Left ventricle myocardium inferior (tissue), 1 donor: ENCODE measurements at regions not wholly inside any gene's neighbourhood (a gene's known extent, or its start where the extent isn't known, plus 50 kb on each side); places are given as distances from the start of the nearest gene placed in this dataset.
A peak's percentile ranks its signal among the peaks of the same experiment; 100 is the strongest.
"Not testable (repeated sequence)": the region's sequence is repeated elsewhere in the genome, so short reads cannot be mapped to it uniquely, and the experiment has no call there.

Experiments
- DNase-seq: peaks from one replicate; pipeline ENCODE4 v3.0.0-alpha.2; 2020
- H3K27ac ChIP-seq: fragments of 200-600 bp; replicated peaks from 2 replicates; pipeline ENCODE4 v1.8.0; 2021
- H3K27me3 ChIP-seq: fragments of 200-600 bp; 2 replicates; pipeline ENCODE4 v1.8.0; 2021; ENCODE audit warnings: low read depth
- H3K36me3 ChIP-seq: fragments of 200-600 bp; 2 replicates; pipeline ENCODE4 v1.8.0; 2021
- H3K4me1 ChIP-seq: fragments of 200-600 bp; 2 replicates; pipeline ENCODE4 v1.8.0; 2021
- H3K4me3 ChIP-seq: fragments of 200-600 bp; 2 replicates; pipeline ENCODE4 v1.8.0; 2021; ENCODE audit warnings: mild to moderate bottlenecking, moderate library complexity
- H3K9me3 ChIP-seq: fragments of 200-600 bp; replicated peaks from 2 replicates; pipeline ENCODE4 v1.8.0; 2021
- intact Hi-C: fragments of 100-400 bp; cut with micrococcal nuclease; formaldehyde crosslinking; loops from one replicate; pipeline ENCODE4 v1.11.0; 2022
- TF ChIP-seq, protein P1 (sequence below): fragments of 200-600 bp; IDR thresholded peaks from 2 replicates; pipeline ENCODE4 v1.8.0; 2021; ENCODE audit warnings: antibody characterized with exemption, mild to moderate bottlenecking, borderline replicate concordance
- donor health status: DM: no; HTN: yes; CAD: no; lungs with severe emphysema.

DNA sequence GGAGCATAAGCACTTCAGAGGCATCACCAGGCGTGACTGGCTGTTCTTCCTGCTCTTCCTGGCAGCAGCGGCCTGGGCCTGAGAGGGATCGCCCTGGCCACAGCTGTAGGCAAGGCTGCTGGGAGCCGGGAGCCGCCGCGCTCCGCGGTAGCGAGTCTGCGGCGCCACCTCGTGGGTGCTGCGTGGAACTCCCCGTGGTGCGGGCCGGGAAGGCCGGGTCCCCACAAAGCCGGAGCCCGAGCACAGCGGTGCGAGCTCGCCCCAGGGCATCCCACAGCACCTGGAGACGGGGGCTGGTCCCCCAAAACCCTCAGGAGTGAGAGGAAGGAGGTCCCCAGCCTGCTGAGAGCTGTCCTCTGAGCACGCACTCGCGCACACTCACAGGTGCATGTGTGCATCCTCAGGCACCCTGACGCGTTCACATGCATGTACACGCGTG is 1546.5 kb downstream of the RPIA start:
- H3K27me3 ChIP-seq, result peaks cover 14% of the 10 kb centered on the region
- DNase-seq, result peak; percentile 47
- H3K4me1 ChIP-seq, H3K9me3 ChIP-seq, H3K27ac ChIP-seq, H3K36me3 ChIP-seq, H3K4me3 ChIP-seq, intact Hi-C loops: not testable (repeated sequence)
- TF ChIP-seq, protein P1, sequence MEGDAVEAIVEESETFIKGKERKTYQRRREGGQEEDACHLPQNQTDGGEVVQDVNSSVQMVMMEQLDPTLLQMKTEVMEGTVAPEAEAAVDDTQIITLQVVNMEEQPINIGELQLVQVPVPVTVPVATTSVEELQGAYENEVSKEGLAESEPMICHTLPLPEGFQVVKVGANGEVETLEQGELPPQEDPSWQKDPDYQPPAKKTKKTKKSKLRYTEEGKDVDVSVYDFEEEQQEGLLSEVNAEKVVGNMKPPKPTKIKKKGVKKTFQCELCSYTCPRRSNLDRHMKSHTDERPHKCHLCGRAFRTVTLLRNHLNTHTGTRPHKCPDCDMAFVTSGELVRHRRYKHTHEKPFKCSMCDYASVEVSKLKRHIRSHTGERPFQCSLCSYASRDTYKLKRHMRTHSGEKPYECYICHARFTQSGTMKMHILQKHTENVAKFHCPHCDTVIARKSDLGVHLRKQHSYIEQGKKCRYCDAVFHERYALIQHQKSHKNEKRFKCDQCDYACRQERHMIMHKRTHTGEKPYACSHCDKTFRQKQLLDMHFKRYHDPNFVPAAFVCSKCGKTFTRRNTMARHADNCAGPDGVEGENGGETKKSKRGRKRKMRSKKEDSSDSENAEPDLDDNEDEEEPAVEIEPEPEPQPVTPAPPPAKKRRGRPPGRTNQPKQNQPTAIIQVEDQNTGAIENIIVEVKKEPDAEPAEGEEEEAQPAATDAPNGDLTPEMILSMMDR, result peak; percentile 54

DNA sequence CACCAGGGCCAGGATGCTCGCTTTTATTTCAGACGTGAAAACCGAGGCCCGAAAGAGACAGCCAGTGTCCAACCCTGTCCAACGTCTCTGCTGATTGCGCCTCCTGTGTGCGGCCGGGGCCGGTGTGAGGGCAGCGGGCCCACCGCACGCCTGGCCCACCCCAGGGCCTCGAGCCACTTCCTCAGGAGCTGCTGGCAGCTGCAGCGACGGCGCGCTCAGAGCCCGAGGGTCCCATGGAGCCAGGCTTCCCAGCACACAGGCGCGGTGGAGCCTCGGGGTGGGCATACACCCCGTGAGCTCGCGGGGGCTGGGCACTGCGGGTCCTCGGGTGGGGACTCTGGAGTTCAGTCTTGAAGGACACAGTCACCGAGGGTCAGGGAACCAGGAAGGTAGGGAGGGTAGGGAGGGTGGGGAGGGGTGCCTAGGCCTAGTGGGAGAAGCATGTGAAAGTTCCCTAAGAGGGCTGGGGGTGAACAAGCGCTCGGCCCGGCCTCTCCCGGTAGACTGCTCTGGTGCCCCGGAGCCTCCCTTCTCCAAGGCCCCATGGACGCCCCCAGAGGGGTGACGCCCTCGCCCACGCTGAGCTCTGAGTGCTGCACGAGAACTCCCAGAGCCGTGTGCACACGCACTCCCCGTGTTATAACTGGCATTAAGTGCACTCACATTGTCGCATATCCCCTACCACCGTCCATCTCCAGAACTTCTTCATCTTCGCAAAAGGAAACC is 1547.2 kb downstream of the RPIA start:
- intact Hi-C loops, H3K27ac ChIP-seq, H3K36me3 ChIP-seq, H3K4me3 ChIP-seq, DNase-seq, H3K9me3 ChIP-seq, H3K4me1 ChIP-seq: not testable (repeated sequence)
- H3K27me3 ChIP-seq, result peaks cover 14% of the 10 kb centered on the region

DNA sequence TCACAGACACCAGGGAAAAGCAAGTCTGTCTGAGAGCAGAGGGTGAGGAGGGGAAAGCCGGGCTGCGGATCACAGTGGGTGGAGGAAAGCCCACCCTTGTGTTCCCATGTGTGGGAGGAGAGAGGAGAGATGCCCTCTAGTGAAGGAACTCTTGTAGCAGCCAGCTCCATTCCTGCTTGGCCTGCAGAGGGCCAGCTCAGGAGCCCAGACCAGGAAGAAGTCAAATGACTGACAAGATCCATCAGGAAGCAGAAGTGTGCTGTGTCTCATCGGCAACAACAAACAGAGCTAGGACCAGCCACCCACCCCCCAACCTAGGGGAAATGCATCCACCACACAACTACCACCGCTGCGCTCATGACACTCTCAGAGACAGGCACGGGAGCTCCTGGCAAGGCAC is 1548.3 kb downstream of the RPIA start:
- DNase-seq, H3K4me1 ChIP-seq, intact Hi-C loops, H3K27ac ChIP-seq, H3K9me3 ChIP-seq, H3K36me3 ChIP-seq, H3K4me3 ChIP-seq: not testable (repeated sequence)
- peaks cover 14% of the 10 kb centered on the region for H3K27me3 ChIP-seq

DNA sequence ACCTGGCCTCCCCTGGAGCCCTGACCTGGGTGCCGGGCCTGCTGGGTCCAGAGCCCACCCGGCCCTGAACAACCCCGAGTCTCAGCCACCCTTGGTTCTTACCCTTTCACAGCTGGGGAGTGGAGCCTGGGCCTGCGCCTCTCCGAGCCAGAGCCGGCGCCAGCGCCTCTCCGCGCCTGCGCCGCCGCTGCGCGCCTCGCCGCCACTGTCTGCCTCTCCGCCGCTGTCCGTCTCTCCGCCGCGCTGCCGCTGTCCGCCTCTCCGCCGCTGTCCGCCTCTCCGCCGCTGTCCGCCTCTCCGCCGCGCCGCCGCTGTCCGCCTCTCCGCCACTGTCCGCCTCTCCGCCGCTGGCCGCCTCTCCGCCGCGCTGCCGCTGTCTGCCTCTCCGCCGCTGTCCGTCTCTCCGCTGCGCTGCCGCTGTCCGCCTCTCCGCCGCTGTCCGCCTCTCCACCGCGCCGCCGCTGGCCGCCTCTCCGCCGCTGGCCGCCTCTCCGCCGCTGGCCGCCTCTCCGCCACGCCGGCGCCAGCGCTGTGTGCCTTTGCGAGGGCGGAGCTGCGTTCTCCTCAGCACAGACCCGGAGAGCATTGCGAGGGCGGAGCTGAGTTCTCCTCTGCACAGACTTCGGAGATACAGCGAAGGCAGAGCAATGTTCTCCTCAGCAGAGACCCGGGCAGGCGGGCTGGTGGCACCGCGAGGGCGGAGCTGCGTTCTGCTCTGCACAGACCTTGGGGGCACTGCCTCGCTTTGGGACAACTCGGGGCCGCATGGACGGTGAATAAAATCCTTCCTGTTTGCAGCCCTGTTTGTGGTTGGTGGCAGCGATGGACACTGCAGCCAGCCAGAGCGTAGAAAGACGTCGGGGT is 1553.7 kb downstream of the RPIA start:
- H3K4me3 ChIP-seq, intact Hi-C loops: not testable (repeated sequence)

DNA sequence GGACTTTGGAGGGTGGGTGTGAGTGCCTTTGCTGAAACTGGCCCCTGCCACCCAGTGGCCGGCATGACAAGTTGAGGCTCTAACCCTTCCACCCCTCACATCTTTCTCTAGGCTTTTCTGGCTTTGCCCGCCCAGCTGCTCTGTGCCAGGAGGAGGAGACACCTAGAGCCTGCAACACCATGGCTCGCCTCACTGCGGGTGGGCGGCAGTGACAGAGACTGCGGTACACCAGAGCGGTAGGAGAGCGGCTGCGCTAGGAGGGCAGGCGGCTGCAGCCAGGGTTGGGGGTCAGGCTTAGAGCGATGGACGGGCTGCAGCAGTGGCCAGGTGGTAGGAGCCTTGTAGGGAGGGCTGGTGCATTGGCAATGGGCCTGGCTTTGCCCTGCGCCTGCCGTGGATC is 1556.9 kb downstream of the RPIA start:
- H3K4me3 ChIP-seq, DNase-seq, H3K4me1 ChIP-seq, intact Hi-C loops, H3K36me3 ChIP-seq, H3K27me3 ChIP-seq, H3K9me3 ChIP-seq, H3K27ac ChIP-seq: not testable (repeated sequence)

More for the DNA sequence above, 1553.7 kb downstream of the RPIA start:
- H3K9me3 ChIP-seq, H3K27me3 ChIP-seq, H3K36me3 ChIP-seq, H3K27ac ChIP-seq, DNase-seq, H3K4me1 ChIP-seq: not testable (repeated sequence)

DNA sequence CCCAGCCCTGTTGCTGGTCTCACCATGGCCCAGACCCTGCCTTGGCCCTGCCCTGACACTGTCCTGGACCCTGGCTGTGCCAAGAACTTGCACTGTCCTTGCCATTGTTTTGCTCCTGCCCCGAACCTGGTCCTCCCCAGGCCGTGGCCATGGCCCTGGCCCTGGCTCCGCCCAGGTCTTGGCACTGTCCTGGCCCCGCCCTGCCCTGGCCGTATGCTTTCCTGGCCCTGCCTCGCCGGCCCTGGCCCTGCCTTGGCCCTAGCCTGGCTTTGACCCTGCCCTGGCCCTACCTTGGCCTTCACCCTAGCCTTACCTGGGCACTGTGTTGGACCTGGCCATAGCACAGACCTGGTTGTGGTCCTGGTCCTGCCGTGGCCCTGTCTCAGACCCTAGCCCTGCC is 1558.9 kb downstream of the RPIA start:
- H3K4me3 ChIP-seq, DNase-seq, H3K9me3 ChIP-seq, H3K27me3 ChIP-seq, H3K27ac ChIP-seq, H3K36me3 ChIP-seq, H3K4me1 ChIP-seq, intact Hi-C loops: not testable (repeated sequence)

DNA sequence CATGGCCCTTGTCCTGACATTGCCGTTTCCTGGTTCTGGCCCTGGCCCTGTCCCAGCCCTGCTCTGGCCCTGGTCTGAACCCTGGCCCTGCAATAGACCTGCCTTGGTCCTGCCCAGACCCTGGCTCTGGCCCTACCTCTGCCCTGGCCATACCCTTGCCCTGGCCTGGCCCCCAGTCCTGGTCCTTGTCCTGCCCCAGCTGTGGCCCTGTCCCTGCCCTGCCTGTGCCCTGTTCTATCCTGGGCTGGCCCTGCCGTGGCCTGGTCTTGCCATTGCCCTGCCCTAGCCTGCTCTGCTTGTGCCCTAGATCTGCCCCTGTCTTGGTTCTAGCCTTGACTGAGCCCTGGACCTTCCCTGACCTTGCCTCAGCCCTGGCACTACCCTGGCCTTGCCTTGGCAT is 1560.1 kb downstream of the RPIA start:
- DNase-seq, intact Hi-C loops: not testable (repeated sequence)

DNA sequence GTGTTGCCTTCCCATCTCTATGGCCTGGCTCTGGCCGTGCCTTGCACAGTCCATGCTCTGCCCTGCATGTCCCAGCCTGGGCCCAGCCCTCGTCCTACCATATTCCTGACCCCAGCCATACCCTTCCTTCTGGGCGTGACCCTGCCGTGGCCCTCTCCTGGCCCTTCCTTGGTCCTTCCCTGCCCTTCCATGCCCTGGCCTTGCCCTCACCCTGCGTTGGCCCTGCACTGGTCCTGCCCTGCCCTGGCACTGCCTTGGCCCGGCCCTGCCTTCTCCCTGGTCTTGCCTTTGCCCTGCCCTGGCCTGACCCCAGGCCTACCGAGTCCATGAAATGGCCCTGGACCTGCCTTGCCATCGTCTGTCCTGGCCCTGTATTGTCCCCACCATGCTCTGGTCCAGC is 1561.8 kb downstream of the RPIA start:
- intact Hi-C loops, H3K27me3 ChIP-seq, H3K9me3 ChIP-seq, DNase-seq, H3K27ac ChIP-seq, H3K4me1 ChIP-seq, H3K4me3 ChIP-seq, H3K36me3 ChIP-seq: not testable (repeated sequence)

More for the DNA sequence above, 1560.1 kb downstream of the RPIA start:
- H3K4me3 ChIP-seq, H3K27me3 ChIP-seq, H3K9me3 ChIP-seq, H3K27ac ChIP-seq, H3K36me3 ChIP-seq, H3K4me1 ChIP-seq: not testable (repeated sequence)

DNA sequence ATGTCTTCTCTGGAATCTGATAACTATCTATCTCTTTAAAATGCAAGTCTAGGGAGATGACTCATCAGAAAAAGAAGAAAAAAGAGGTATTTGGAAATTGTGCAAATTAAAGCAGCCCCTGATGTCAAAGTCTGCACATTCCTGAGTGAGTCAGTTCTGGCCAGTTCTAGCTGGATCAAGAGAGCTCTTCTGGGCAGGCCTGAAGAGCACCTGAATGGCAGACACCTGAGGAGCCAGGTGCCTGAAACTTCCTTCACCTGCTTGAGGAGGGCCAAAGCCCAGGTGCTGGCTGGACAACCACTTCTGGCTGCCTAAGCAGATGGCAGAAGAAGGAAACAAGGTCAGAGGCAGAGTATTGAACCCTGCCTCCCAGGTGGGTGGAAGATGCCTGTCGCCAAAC is 1575.4 kb downstream of the RPIA start:
- H3K9me3 ChIP-seq, H3K36me3 ChIP-seq, H3K27ac ChIP-seq, intact Hi-C loops, DNase-seq, H3K4me1 ChIP-seq, H3K4me3 ChIP-seq, H3K27me3 ChIP-seq: not testable (repeated sequence)

DNA sequence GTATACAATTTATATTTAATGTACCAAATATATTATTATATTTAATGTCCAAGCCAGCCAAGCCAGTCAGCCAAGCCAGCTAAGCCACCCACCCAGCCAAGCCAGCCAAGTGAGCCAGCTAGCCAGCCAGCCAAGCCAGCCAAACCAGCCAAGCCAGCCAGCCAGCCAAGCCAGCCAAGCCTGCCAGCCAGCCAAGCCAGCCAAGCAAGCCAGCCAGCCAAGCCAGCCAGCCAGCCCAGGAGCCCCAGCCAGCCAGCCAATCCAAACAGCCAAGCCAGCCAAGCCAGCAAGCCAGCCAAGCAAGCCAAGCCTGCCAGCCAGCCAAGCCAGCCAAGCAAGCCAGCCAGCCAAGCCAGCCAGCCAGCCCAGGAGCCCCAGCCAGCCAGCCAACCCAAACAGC is 1596.3 kb downstream of the RPIA start:
- DNase-seq, H3K27me3 ChIP-seq, H3K36me3 ChIP-seq, intact Hi-C loops, H3K27ac ChIP-seq, H3K4me3 ChIP-seq, H3K4me1 ChIP-seq, H3K9me3 ChIP-seq: not testable (repeated sequence)

DNA sequence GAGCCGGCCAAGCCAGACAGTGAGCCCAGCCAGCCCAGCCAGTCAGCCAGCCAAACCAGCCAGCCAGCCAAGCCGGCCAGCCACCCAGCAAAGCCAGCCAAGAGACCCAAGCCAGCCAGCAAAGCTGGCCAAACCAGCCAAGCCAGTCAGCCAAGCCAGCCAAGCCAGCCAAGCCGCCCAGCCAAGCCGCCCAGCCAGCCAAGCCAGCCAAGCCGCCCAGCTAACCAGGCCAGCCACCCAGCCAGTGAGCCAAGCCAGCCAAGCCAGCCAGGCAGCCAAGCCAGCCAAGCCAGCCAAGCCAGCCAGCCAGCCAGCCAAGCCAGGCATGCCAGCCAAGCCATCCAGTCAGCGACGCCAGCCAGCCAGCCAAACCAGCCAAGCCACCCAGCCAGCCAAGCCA is 1596.9 kb downstream of the RPIA start:
- H3K4me3 ChIP-seq, DNase-seq, H3K9me3 ChIP-seq, H3K27ac ChIP-seq, intact Hi-C loops, H3K36me3 ChIP-seq, H3K4me1 ChIP-seq, H3K27me3 ChIP-seq: not testable (repeated sequence)

DNA sequence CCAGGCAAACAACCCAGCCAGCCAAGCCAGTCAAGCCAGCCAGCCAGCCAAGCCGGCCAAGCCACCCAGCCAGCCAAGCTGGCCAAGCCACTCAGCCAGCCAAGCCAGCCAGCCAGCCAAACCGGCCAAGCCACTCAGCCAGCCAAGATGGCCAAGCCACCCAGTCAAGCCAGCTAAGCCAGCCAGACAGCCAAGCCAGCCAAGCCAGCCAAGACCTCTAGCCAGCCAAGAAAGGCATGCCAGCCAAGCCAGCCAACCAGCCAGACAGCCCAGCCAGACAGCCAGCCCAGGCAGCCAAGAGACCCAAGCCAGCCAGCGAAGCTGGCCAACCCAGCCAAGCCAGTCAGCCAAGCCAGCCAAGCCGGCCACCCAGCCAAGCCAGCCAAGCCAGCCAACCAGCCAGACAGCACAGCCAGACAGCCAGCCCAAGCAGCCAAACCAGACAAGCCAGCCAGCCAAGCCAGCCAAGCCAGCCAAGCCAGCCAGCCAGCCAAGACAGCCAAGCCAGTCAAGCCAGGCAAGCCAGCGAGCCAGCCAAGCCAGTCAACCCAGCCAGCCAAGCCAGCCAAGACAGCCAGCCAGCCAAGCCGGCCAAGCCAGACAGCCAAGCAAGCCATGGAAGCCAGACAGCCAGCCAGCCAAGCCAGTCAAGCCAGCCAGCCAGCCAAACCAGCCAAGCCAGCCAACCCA is 1598.0 kb downstream of the RPIA start:
- H3K4me1 ChIP-seq, H3K27me3 ChIP-seq, H3K36me3 ChIP-seq, H3K4me3 ChIP-seq, H3K9me3 ChIP-seq, DNase-seq, H3K27ac ChIP-seq, intact Hi-C loops: not testable (repeated sequence)
